ENCODE measurements at regions not wholly inside any gene's neighbourhood (a gene's known extent, or its start where the extent isn't known, plus 50 kb on each side); places are given as distances from the start of the nearest gene placed in this dataset.

GRCh38 chr22:48658871-48659270 is 1168.8 kb downstream of the BRD1 start:
- ChIA-PET POLR2A (no interaction called here), CTCF (no interaction called here)
- H3K36me3 ChIP-seq (ENCODE audit: control insufficient read depth, insufficient read depth, low read length), result no peaks in the 10 kb centered on the region
- H3K4me3 ChIP-seq (ENCODE audit: low read depth, low read length), result no peak overlapping the region
- no peak for TF ChIP-seq CTCF (IDR thresholded peaks at IDR 0.05; ENCODE audit: insufficient read depth, low read depth, low read length)
- no peaks in the 10 kb centered on the region for H3K27me3 ChIP-seq (ENCODE audit: control insufficient read depth, insufficient read depth, low read length)
- DNase-seq (ENCODE audit: low read depth), result no peak

GRCh38 chr22:48658246-48658645 is 1169.4 kb downstream of the BRD1 start:
- ChIA-PET CTCF (no interaction called here), POLR2A (no interaction called here)
- no peak for DNase-seq (ENCODE audit: low read depth)
- no peaks in the 10 kb centered on the region for H3K36me3 ChIP-seq (ENCODE audit: control insufficient read depth, insufficient read depth, low read length)
- no peak overlapping the region for H3K4me3 ChIP-seq (ENCODE audit: low read depth, low read length)
- H3K27me3 ChIP-seq (ENCODE audit: control insufficient read depth, insufficient read depth, low read length), result no peaks in the 10 kb centered on the region
- TF ChIP-seq CTCF (IDR thresholded peaks at IDR 0.05; ENCODE audit: insufficient read depth, low read depth, low read length), result no peak

GRCh38 chr22:48654492-48654891 is 1173.2 kb downstream of the BRD1 start:
- no peak for TF ChIP-seq CTCF (IDR thresholded peaks at IDR 0.05; ENCODE audit: insufficient read depth, low read depth, low read length)
- H3K36me3 ChIP-seq (ENCODE audit: control insufficient read depth, insufficient read depth, low read length), result no peaks in the 10 kb centered on the region
- POLR2A ChIA-PET, result no interaction called here
- no peak overlapping the region for H3K4me3 ChIP-seq (ENCODE audit: low read depth, low read length)
- no peak for DNase-seq (ENCODE audit: low read depth)
- no peaks in the 10 kb centered on the region for H3K27me3 ChIP-seq (ENCODE audit: control insufficient read depth, insufficient read depth, low read length)
- CTCF ChIA-PET, result no interaction called here

GRCh38 chr22:48653929-48654328 is 1173.7 kb downstream of the BRD1 start:
- no peak overlapping the region for H3K4me3 ChIP-seq (ENCODE audit: low read depth, low read length)
- ChIA-PET CTCF (no interaction called here), POLR2A (no interaction called here)
- DNase-seq (ENCODE audit: low read depth), result no peak
- H3K27me3 ChIP-seq (ENCODE audit: control insufficient read depth, insufficient read depth, low read length), result no peaks in the 10 kb centered on the region
- TF ChIP-seq CTCF (IDR thresholded peaks at IDR 0.05; ENCODE audit: insufficient read depth, low read depth, low read length), result no peak
- no peaks in the 10 kb centered on the region for H3K36me3 ChIP-seq (ENCODE audit: control insufficient read depth, insufficient read depth, low read length)

- TF ChIP-seq CTCF (IDR thresholded peaks at IDR 0.05; ENCODE audit: insufficient read depth, low read depth, low read length), result no peak
- ChIA-PET CTCF (no interaction called here), POLR2A (no interaction called here)
- Histone ChIP-seq H3K27me3 (ENCODE audit: control insufficient read depth, insufficient read depth, low read length) (no peaks in the 10 kb centered on the region), H3K4me3 (ENCODE audit: low read depth, low read length) (no peak overlapping the region), H3K36me3 (ENCODE audit: control insufficient read depth, insufficient read depth, low read length) (no peaks in the 10 kb centered on the region)
- no peak for DNase-seq (ENCODE audit: low read depth)
These were observed 1174.4 kb downstream of the BRD1 start for GRCh38 chr22:48653306-48653705.

Measured in BJ (cell line).